ENCODE measurements at regions not wholly inside any gene's neighbourhood (a gene's known extent, or its start where the extent isn't known, plus 50 kb on each side); places are given as distances from the start of the nearest gene placed in this dataset.

GRCh38 chr16:72609933-72610332 is 438.0 kb upstream of the PMFBP1 start:
- Histone ChIP-seq H3K9me3 (replicated peaks; ENCODE audit: control insufficient read depth, insufficient read depth, low read depth, low read length) (no peaks in the 10 kb centered on the region), H3K9ac (ENCODE audit: insufficient read depth in 1 of 2, low read depth in 2 of 2, low read length in 2 of 2) (no peak overlapping the region), H3K36me3 (ENCODE audit: control insufficient read depth, insufficient read depth, low read length) (no peaks in the 10 kb centered on the region), H3K4me1 (replicated peaks in 1 of 2; ENCODE audit: control insufficient read depth in 2 of 2, insufficient read depth in 2 of 2, low read length in 2 of 2) (no peaks in the 10 kb centered on the region; a peak in 1 of 5 replicates), H4K20me1 (replicated peaks; ENCODE audit: control insufficient read depth, insufficient read depth, low read length) (no peaks in the 10 kb centered on the region; the same call in 1 of the 2 replicates), H3K4me2 (ENCODE audit: insufficient read depth, low read length) (no peak overlapping the region), H2AFZ (ENCODE audit: low read depth, low read length) (no peak overlapping the region), H3K79me2 (ENCODE audit: control insufficient read depth, insufficient read depth, low read length) (no peaks in the 10 kb centered on the region), H3K27me3 (ENCODE audit: control insufficient read depth in 2 of 2, insufficient read depth in 2 of 2, low read length in 2 of 2) (no peaks in the 10 kb centered on the region), H3K27ac (ENCODE audit: extremely low read depth, low read depth, low read length) (no peak overlapping the region), H3K4me3 (no peak overlapping the region), H3K9me1 (ENCODE audit: control insufficient read depth, insufficient read depth, low read length) (no peaks in the 10 kb centered on the region)
- CTCF ChIA-PET (ENCODE audit: low intra/inter-chr PET ratio) = no interaction called here
- WGBS (ENCODE audit: insufficient coverage, low coverage, missing lambda C conversion rate) = 21% methylated on average over 3 of the region's 3 CpGs
- peak; percentile 6 for FAIRE-seq
- no peak for ATAC-seq
- POLR2A ChIA-PET = interaction anchor here (0.6 to 1.4 kb wide), 2 partner anchors 10 to 15 kb away, joined by 3 to 4 read pairs; no protein-coding TSS in a partner anchor
- in situ Hi-C loops (cut with MboI) (no loop called here), intact Hi-C loops (cut with micrococcal nuclease) (loop anchor here (10.0 kb wide), 1 partner anchor 105 kb away; no protein-coding TSS in a partner anchor)
- no peak for DNase-seq (ENCODE audit: extremely low read depth in 1 of 4, low spot score in 3 of 4)
- BruUV-seq (replicated peaks) = no TSS peak
- TF ChIP-seq SLC30A9 (CRISPR knock-in tag; IDR thresholded peaks at IDR 0.05) (no peak), PML (IDR thresholded peaks at IDR 0.05; ENCODE audit: low read length) (no peak), CEBPZ (IDR thresholded peaks at IDR 0.05; ENCODE audit: borderline replicate concordance, low read depth, low read length) (no peak), POLR3A (IDR thresholded peaks at IDR 0.05; ENCODE audit: borderline replicate concordance, extremely low read depth, insufficient read depth, insufficient read length) (no peak), PURB (CRISPR knock-in tag; IDR thresholded peaks at IDR 0.05; ENCODE audit: low read depth) (no peak), ZNF384 (IDR thresholded peaks at IDR 0.05; ENCODE audit: low read depth, low read length) (no peak), TFE3 (CRISPR knock-in tag; IDR thresholded peaks at IDR 0.05) (peak; percentile 81), ZNF140 (CRISPR knock-in tag; IDR thresholded peaks at IDR 0.05) (no peak), ZNF75A (CRISPR knock-in tag; IDR thresholded peaks at IDR 0.05) (no peak), TCF15 (CRISPR knock-in tag; IDR thresholded peaks at IDR 0.05) (no peak), PTTG1 (tag; IDR thresholded peaks at IDR 0.05; ENCODE audit: low read depth) (no peak), DDX20 (tag; IDR thresholded peaks at IDR 0.05; ENCODE audit: low read depth) (no peak), SPI1 (IDR thresholded peaks at IDR 0.05; ENCODE audit: borderline replicate concordance, low read depth, low read length) (0 out of 2 replicates have a peak, but pooled peaks have one; percentile 20), RAD51 (IDR thresholded peaks at IDR 0.05; ENCODE audit: borderline replicate concordance, low read depth) (peak; percentile 54; the same call in 1 of the 2 replicates), ZNF785 (CRISPR knock-in tag; IDR thresholded peaks at IDR 0.05) (no peak), KLF6 (CRISPR knock-in tag; IDR thresholded peaks at IDR 0.05; ENCODE audit: borderline replicate concordance) (no peak), RFX7 (CRISPR knock-in tag; IDR thresholded peaks at IDR 0.05) (no peak), NUFIP1 (IDR thresholded peaks at IDR 0.05; ENCODE audit: partially characterized antibody) (no peak), TOE1 (IDR thresholded peaks at IDR 0.05; ENCODE audit: borderline replicate concordance) (peak; percentile 79), TOE1 (CRISPR knock-in tag; IDR thresholded peaks at IDR 0.05; ENCODE audit: borderline replicate concordance, low read depth) (no peak)

Measured in K562 (cell line).